Suprapubic skin (tissue), 4 donors: ENCODE measurements at regions not wholly inside any gene's neighbourhood (a gene's known extent, or its start where the extent isn't known, plus 50 kb on each side); places are given as distances from the start of the nearest gene placed in this dataset.

Experiments used
- DNase-seq, 2 donors: peaks; one replicate each; pipeline ENCODE4 v3.0.0-alpha.2; 2019; ENCODE audit warnings: low spot score in 2 of 2
- H3K27ac ChIP-seq: fragments of 200-600 bp; sonication (generic); one replicate; pipeline ENCODE4 v1.5.1; 2019
- H3K27me3 ChIP-seq: fragments of 200-600 bp; sonication (generic); one replicate; pipeline ENCODE4 v1.5.1; 2019
- H3K36me3 ChIP-seq: fragments of 200-600 bp; sonication (generic); one replicate; pipeline ENCODE4 v1.5.1; 2019
- H3K4me1 ChIP-seq: fragments of 200-600 bp; sonication (generic); one replicate; pipeline ENCODE4 v1.5.1; 2019
- H3K4me3 ChIP-seq: fragments of 200-600 bp; sonication (generic); one replicate; pipeline ENCODE4 v1.5.1; 2019; ENCODE audit warnings: mild to moderate bottlenecking
- H3K9me3 ChIP-seq: fragments of 200-600 bp; sonication (generic); one replicate; pipeline ENCODE4 v1.5.1; 2019
- EP300 ChIP-seq: sonication (generic); formaldehyde crosslinking; IDR thresholded peaks from one replicate; pipeline ENCODE4 v1.6.1; 2017; ENCODE audit warnings: antibody characterized with exemption
- POLR2A ChIP-seq, 2 donors: fragments of 450-650 bp; IDR thresholded peaks; one replicate each; pipeline ENCODE4 v1.6.1; 2017; ENCODE audit warnings: antibody characterized with exemption in 2 of 2, mild to moderate bottlenecking in 2 of 2, moderate library complexity in 2 of 2
- POLR2AphosphoS5 ChIP-seq, 3 donors: sonication (generic); formaldehyde crosslinking; IDR thresholded peaks; one replicate each; pipeline ENCODE4 v1.6.1; 2017; ENCODE audit warnings: antibody characterized with exemption in 3 of 3
- WGBS: methylation state at CpG from one replicate; pipeline ENCODE4 v1.1.5; 2018; 5-methylcytosine and 5-hydroxymethylcytosine counted together
- TF ChIP-seq, protein P1 (sequence below), 2 donors: fragments of 200-600 bp in 1 of 2; fragments of 450-650 bp in 1 of 2; sonication (generic) in 1 of 2; IDR thresholded peaks; one replicate each; pipeline ENCODE4 v1.5.1; 2016 to 2019; ENCODE audit warnings: antibody characterized with exemption in 2 of 2, mild to moderate bottlenecking in 1 of 2, moderate library complexity in 1 of 2

DNA sequence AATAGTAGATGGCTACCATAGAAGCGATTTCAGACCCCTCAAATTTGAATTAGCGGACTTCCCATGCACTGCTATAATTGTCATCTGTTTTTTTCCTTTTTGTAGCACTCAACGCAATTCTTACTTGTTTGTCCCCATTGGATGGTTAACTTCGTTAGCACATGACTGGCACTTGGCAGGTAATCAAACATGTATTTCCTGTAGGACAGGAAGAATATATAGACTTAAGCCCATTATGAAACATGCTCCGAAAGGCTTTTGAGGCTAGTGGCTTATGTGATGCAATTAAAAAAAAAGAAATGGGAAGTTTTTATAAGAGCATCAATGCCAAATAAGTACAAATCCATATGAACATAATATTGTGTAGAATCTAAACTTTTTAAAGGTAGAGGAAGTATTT lies 301.2 kb downstream of the PSAT1 start:
- H3K27me3 ChIP-seq: no peaks in the 10 kb centered on the region
- DNase-seq: no peak
- WGBS: 62% methylated on average over 5 of the region's 5 CpGs
- H3K27ac ChIP-seq: no peak overlapping the region
- no peaks in the 10 kb centered on the region for H3K36me3 ChIP-seq
- TF ChIP-seq POLR2AphosphoS5 (IDR thresholded peaks at IDR 0.05) (no peak), EP300 (no peak), POLR2A (IDR thresholded peaks at IDR 0.05) (no peak)
- TF ChIP-seq, protein P1, sequence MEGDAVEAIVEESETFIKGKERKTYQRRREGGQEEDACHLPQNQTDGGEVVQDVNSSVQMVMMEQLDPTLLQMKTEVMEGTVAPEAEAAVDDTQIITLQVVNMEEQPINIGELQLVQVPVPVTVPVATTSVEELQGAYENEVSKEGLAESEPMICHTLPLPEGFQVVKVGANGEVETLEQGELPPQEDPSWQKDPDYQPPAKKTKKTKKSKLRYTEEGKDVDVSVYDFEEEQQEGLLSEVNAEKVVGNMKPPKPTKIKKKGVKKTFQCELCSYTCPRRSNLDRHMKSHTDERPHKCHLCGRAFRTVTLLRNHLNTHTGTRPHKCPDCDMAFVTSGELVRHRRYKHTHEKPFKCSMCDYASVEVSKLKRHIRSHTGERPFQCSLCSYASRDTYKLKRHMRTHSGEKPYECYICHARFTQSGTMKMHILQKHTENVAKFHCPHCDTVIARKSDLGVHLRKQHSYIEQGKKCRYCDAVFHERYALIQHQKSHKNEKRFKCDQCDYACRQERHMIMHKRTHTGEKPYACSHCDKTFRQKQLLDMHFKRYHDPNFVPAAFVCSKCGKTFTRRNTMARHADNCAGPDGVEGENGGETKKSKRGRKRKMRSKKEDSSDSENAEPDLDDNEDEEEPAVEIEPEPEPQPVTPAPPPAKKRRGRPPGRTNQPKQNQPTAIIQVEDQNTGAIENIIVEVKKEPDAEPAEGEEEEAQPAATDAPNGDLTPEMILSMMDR (IDR thresholded peaks at IDR 0.05): no peak
- H3K4me1 ChIP-seq: no peaks in the 10 kb centered on the region
- no peaks in the 10 kb centered on the region for H3K9me3 ChIP-seq
- no peak overlapping the region for H3K4me3 ChIP-seq

DNA sequence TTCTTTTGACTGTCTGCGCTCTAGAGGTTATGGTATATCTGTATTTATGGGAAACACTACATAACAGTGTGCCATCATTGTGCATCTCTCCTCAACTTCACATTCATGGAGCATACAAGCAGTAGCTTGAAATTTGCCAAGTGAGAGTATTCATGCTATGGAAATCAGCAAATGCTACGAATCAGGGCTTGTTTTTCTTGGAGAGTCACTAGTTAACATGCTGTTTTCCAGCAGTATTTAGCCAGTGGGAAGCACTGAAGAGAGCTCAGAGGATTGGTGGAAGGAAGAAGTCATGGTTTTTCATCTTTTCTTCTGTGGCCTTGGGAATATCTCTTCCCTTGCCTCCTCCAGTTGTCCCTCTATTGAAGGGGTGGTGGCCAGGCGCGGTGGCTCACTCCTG lies 303.0 kb downstream of the PSAT1 start:
- WGBS: 82% methylated on average over 4 of the region's 4 CpGs
- H3K36me3 ChIP-seq: no peaks in the 10 kb centered on the region

DNA sequence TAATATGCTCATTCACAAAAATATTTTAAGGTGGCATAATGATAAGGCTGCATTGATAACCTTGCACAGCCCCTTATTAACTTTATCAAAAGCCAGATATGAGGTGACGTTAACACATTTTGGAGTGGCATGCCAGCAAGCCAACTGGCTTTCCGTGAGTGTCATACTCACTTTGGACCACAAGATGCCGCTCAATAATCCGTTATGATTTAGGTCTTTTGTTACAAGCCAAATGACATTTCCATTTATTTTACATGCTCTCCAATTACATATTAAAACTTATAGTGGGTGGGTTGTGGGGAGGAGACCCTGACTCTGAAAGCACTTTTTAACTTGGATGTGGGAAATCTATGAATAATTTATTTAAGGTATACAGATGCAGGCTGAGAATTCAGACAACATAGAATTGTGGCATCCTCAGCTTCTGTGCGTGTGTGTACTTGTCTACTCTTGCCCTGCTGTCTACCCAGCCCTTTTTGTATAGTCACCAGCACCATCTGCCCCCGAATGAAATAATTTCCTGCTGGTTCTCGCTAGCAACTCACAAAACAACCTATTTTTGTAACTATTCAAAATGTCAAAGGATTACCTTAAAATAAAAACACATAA lies 305.1 kb downstream of the PSAT1 start:
- Histone ChIP-seq H3K36me3 (no peaks in the 10 kb centered on the region), H3K4me3 (no peak overlapping the region), H3K4me1 (no peaks in the 10 kb centered on the region), H3K9me3 (no peaks in the 10 kb centered on the region), H3K27me3 (no peaks in the 10 kb centered on the region), H3K27ac (no peak overlapping the region)
- no peak for DNase-seq
- WGBS: 16% methylated on average over 7 of the region's 7 CpGs
- TF ChIP-seq POLR2A (IDR thresholded peaks at IDR 0.05): no peak
- TF ChIP-seq, protein P1 (IDR thresholded peaks at IDR 0.05): peak; percentile 36 to 67

More for the DNA sequence above, 303.0 kb downstream of the PSAT1 start:
- no peaks in the 10 kb centered on the region for H3K27me3 ChIP-seq
- H3K4me3 ChIP-seq: no peak overlapping the region
- no peaks in the 10 kb centered on the region for H3K4me1 ChIP-seq
- no peaks in the 10 kb centered on the region for H3K9me3 ChIP-seq
- H3K27ac ChIP-seq: no peak overlapping the region
- TF ChIP-seq, protein P1 (IDR thresholded peaks at IDR 0.05): no peak
- TF ChIP-seq POLR2A (IDR thresholded peaks at IDR 0.05) (no peak), EP300 (no peak), POLR2AphosphoS5 (IDR thresholded peaks at IDR 0.05) (no peak)
- DNase-seq: no peak

DNA sequence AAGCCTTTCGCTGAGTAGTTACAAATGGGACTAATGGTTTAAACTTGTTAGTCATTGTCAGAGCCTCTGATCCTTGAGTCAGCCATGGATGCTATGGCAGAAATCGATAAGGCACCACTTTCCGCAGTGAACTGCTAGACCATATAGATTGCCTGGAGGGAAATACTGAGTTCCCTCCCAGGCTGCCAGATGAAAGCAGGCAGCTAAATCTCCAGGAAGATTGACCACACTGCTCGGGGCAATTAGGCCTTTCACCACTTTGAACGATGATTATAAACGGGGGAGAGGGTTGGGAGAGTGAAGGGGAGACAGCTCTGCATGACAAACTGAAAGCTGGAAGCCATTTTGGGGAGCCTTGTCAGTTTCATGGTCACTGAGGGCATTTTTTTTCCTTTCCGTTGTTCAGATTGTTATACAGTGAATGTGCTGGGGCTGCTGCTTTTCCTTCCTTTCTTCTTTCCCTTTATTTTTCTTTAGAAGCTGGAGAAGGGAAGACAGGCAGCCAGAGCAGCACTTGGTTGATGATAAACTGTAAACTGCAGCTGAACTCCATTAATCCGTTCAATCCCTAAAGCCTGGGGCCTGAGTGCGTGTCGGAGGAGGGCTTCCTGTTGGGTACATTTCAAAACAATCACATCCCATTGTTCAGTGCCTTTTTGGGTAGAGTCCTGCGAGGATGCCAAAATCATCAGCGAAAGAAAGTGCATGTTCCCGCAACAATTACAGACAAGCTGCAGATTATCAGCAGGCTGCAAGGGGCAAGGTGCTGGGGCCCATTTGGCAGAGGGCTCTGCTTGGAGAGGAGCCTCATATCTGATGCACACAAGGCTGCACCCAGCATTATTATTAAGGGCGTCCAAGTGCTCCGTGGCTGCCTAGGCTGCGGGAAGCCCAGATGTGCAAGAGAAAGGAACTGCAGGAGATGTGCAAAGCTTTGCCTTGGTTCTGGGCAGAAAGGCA lies 308.4 kb downstream of the PSAT1 start:
- Histone ChIP-seq H3K27ac (no peak overlapping the region), H3K9me3 (no peaks in the 10 kb centered on the region), H3K36me3 (no peaks in the 10 kb centered on the region), H3K4me3 (no peak overlapping the region), H3K27me3 (no peaks in the 10 kb centered on the region), H3K4me1 (no peaks in the 10 kb centered on the region)
- 50% methylated on average over 16 of the region's 16 CpGs for WGBS
- TF ChIP-seq POLR2A (IDR thresholded peaks at IDR 0.05): no peak
- TF ChIP-seq POLR2AphosphoS5 (IDR thresholded peaks at IDR 0.05): no peak
- no peak for TF ChIP-seq EP300
- TF ChIP-seq, protein P1 (IDR thresholded peaks at IDR 0.05): no peak
- DNase-seq: no peak

DNA sequence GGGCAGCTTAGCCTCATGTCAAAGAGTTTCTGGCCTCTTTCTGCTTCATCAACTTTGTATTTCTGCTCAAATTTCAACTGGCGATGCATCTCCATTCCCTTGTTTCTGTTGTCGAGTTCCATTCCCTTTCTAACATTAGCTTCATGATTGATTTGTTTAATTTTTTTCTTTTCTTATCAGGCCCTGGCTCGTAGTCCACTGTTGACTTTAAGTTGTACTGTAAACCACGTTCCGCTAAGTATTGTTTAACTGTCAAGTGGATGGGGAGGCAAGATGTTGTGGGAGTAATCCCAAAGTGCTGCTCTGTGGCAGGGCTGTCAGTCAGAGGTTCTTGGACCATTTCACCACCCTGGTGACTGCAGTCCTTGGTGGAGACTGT lies 309.1 kb downstream of the PSAT1 start:
- no peak for DNase-seq
- H3K4me3 ChIP-seq: no peak overlapping the region
- H3K9me3 ChIP-seq: no peaks in the 10 kb centered on the region
- H3K27me3 ChIP-seq: no peaks in the 10 kb centered on the region
- TF ChIP-seq POLR2AphosphoS5 (IDR thresholded peaks at IDR 0.05): no peak
- TF ChIP-seq, protein P1 (IDR thresholded peaks at IDR 0.05): no peak
- no peaks in the 10 kb centered on the region for H3K36me3 ChIP-seq
- no peak overlapping the region for H3K27ac ChIP-seq
- no peaks in the 10 kb centered on the region for H3K4me1 ChIP-seq
- WGBS: 69% methylated on average over 5 of the region's 5 CpGs
